HG02840 (cell line): ENCODE measurements at regions not wholly inside any gene's neighbourhood (a gene's known extent, or its start where the extent isn't known, plus 50 kb on each side); places are given as distances from the start of the nearest gene placed in this dataset.
A peak's percentile ranks its signal among the peaks of the same experiment; 100 is the strongest.

Experiments
- ATAC-seq: cut with Tn5 transposase; IDR thresholded peaks from one replicate; pipeline ENCODE4 v1.9.1; 2021; ENCODE audit warnings: mild to moderate bottlenecking, moderate library complexity, moderate number of reproducible peaks; ENCODE audit not compliant: unreplicated experiment, low FRiP score

- ATAC-seq: no peak
Measured at GRCh38 chr6:119541132-119541905, 191.8 kb upstream of the MAN1A1 start.

GRCh38 chr6:119540417-119540816, 190.9 kb upstream of the MAN1A1 start:
- no peak for ATAC-seq

GRCh38 chr6:119539066-119539746, 189.6 kb upstream of the MAN1A1 start:
- no peak for ATAC-seq

GRCh38 chr6:119536666-119537065, 187.1 kb upstream of the MAN1A1 start:
- ATAC-seq: no peak

GRCh38 chr6:119535332-119535731, 185.8 kb upstream of the MAN1A1 start:
- ATAC-seq: no peak

- peak; percentile 66 for ATAC-seq
Measured at GRCh38 chr6:119533603-119534279, 184.2 kb upstream of the MAN1A1 start.

- no peak for ATAC-seq
Measured at GRCh38 chr6:119527231-119527578, 177.6 kb upstream of the MAN1A1 start.

- ATAC-seq: no peak
Measured at GRCh38 chr6:119526561-119527230, 177.1 kb upstream of the MAN1A1 start.

- ATAC-seq: no peak
Measured at GRCh38 chr6:119524410-119524809, 174.8 kb upstream of the MAN1A1 start.

- ATAC-seq: no peak
Measured at GRCh38 chr6:119523556-119523955, 174.0 kb upstream of the MAN1A1 start.

GRCh38 chr6:119521251-119521650, 171.7 kb upstream of the MAN1A1 start:
- ATAC-seq: no peak

- ATAC-seq: no peak
Measured at GRCh38 chr6:119517428-119517827, 167.9 kb upstream of the MAN1A1 start.

- no peak for ATAC-seq
Measured at GRCh38 chr6:119514345-119514744, 164.8 kb upstream of the MAN1A1 start.

- ATAC-seq: no peak
Measured at GRCh38 chr6:119511024-119511423, 161.5 kb upstream of the MAN1A1 start.

- ATAC-seq: no peak
Measured at GRCh38 chr6:119510246-119510645, 160.7 kb upstream of the MAN1A1 start.

GRCh38 chr6:119506631-119507174, 157.1 kb upstream of the MAN1A1 start:
- no peak for ATAC-seq

- ATAC-seq: peak; percentile 88
Measured at GRCh38 chr6:119501798-119502483, 152.4 kb upstream of the MAN1A1 start.

GRCh38 chr6:119499797-119500196, 150.2 kb upstream of the MAN1A1 start:
- ATAC-seq: no peak

- ATAC-seq: no peak
Measured at GRCh38 chr6:119497988-119498727, 148.6 kb upstream of the MAN1A1 start.
